SKM-1 treated with dmso at 0.1 percent for 144 hours (cell line): ENCODE measurements at regions not wholly inside any gene's neighbourhood (a gene's known extent, or its start where the extent isn't known, plus 50 kb on each side); places are given as distances from the start of the nearest gene placed in this dataset.
"Not testable (repeated sequence)": the region's sequence is repeated elsewhere in the genome, so short reads cannot be mapped to it uniquely, and the experiment has no call there.

Experiments used
- DNase-seq: peaks from one replicate; lab custom pipeline; 2025; ENCODE audit not compliant: unreplicated experiment; lab: John Stamatoyannopoulos, UW

DNA sequence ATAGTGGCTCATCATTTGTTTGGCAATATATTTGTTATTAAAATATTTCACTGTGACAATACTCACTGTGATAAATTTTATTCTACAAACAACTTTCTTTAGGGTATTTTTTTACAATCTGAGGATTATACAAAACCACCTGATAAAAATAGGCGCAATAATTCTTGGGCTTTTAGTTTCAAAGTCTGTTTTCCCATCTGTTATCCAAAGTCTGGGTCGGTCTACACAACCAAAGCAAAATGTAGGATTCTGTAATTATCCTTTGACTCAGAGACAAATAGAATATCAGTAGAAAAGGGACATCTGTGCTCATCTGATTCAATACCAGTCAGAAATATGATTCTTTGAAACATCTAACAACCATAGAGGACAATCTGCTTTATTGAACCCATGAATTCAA lies 271.8 kb upstream of the AMIGO2 start:
- DNase-seq: no peak

DNA sequence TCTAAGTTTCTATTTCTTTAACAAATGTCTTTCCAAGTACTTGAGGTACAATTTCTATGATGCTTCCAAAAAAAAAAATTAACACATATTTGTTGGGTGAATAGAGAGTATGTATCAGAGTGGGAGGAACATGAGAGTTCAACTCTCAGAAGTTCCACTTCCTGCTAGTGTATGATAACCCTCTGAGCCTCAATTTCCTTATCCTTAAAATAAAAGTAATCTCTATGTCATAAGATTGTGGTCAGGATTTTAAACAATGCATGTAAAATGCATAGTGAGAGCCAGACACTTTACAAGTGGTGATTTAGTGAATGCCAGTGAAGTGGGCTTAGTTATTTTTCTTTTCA lies 270.3 kb upstream of the AMIGO2 start:
- DNase-seq: no peak

DNA sequence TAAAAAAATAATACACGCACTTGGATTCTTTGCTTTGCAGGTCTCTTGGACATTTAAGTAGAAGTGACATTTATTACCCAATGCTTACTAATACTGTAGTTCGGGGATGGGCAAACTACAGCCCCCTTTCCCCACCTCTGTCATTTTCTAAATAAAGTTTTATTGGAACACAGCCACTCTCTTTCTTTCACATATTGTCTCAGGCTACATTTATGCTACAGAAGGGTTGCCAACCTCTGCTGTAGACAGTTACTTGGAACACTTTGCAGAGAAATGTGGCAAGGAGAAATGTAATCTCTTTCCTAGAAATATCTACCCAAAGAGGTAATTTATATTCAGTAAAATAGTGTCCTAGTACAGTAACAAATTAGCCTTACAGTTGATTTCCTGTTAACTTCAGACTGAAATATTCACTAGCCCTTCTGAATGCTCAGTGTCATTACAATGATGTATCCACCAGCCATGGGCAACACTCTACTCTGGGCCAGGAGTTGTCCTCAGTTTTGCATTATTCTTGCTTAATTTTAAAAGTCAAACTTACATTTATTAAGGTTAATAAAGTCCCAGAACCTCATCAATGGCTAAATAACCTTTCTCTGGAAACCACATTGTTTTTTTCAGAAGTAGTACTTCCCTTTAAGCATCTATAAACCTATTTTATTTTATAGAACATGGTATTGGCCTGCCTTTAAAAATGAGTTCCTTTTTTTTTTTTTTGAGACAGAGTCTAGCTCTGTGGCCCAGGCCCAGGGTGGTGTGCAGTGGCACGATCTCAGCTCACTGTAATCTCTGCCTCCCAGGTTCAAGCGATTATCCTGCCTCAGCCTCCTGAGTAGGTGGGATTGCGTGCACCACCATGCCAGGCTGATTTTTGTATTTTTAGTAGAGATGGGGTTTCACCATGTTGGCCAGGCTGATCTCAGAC lies 269.6 kb upstream of the AMIGO2 start:
- no peak for DNase-seq

DNA sequence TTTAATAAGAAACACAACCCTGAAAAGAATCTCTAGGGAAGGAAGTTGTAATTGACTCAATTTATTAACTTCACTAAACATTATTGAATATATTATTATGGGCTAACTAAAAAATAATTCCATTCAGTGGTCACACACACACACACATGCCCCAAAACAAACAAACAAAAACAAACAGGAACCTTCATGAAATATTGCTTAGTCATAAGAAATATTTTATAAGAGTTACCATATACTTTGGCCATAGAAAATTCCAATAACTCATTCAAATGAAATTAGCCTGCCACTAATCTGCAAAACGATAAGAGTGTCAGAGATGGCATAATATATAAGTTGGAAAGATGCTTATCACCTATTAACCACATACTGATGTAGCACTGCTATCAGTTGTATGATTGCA lies 268.4 kb upstream of the AMIGO2 start:
- no peak for DNase-seq

DNA sequence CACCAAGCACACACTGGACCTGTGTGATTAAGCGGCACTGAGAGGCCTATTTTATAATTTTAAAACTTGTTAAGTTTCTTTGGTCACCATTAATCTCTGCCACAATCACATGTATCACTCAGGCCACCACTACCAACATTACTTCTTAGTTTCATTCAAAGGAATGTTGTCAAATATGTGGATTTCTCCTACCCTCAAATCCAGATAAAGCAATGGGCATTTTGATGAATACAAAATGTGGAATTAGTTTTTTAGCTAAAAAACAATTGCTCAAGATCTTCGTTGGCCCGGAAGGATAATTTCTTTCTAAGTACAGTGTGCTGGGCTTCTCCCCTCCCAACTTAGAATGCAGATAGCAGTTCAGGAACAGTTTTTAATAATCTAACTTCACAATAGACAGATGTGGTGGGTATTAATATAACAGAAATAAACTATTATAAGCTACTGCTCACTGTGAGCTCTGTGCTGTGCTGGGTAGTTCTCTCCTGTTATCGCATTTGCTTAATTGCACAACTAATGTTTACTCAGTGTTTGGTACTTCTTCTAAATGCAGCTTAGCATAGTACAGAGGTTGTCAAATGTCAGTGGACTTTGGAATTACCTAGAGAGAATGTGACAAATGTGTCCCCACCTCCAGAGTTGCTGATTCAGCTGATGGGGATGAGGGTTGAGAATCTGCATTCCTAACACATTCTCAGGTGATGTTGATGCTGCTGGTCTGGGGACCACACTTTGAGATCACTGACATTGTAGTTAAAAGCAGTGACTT lies 266.7 kb upstream of the AMIGO2 start:
- DNase-seq: no peak

DNA sequence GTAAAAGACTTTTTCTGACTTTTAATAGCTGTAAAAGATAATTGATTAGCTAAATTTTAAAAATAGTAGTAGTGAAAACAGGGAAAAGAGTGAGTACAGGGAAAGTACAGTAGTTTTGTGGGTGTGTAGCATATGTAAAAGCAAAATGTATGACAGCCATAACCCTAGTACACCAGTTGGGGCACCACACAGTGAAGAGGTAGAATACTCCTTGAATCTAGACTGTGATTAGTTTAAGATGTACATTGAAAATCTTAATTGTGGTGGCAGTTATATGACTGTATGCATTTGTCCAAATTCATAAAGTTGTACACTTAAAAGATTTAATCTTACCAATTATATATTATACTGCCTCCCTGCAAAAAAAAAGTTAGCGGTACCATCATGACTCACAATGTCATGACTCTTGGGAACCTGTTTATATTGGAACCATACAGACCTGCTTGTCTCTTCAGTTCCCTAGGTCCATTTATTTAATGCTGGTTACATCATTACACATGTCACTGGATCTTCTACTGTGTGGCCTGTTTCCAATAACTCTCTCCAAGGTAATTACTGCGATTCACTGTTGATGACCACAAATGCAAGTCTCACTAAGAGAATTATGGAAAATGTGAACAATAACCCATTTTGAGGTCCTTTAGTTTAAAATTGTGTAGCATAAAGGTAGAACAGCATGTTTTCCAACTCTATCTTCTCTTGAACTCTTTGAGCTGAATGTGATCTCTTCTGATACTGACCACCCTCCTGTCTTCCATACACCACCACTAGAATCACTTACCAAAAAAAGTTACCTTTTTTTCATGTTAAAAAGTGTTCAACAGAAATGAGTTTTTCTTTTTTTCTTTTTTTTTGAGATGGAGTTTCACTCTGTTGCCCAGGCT lies 264.2 kb upstream of the AMIGO2 start:
- no peak for DNase-seq

DNA sequence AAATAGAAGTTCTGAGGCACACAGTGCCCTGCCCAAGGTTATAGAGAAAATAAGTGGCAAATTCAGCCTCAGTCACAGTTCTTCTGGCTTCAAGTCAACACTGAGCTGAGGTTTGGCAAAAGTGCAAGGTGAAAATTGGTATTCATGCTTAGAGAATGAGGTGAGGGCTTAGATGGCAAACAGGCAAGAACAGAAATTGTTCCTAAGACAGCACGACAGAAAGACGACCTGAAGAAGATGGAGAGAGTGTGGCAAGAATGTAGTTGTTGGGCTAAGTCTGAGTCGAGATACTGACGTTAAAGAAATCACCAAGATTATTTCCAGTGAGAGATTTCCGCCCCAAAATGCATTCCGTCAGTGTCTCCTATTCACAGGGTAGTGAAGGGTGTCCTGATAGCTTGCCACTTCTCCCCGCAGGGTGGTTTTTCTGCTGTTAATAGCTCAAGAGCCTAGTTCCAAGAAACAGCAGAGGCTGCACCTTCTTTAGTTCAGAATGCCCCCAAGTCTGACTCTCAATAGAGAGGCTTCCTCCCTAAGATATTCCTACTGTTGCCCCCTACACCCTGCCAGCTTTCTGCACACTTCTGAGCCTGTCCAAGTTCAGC lies 260.8 kb upstream of the AMIGO2 start:
- DNase-seq: no peak

DNA sequence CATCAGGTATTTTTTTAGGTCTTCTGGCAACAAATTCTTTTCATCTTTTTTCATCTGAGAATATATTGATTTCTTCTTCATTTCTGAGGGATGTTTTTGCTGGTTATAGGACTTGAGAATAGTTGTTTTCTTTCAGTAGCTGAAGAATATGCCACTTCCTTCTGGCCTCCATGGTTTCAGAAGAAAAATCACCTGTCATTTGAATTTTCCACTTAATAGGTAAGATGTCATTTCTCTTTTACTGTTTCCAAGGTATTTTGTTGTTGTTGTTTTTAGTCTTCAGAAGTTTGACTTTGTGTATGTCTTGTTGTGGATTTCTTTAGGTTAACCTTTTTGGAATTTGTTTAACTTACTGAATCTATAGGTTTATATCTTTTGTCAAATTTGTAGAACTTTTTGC lies 257.8 kb upstream of the AMIGO2 start:
- no peak for DNase-seq

DNA sequence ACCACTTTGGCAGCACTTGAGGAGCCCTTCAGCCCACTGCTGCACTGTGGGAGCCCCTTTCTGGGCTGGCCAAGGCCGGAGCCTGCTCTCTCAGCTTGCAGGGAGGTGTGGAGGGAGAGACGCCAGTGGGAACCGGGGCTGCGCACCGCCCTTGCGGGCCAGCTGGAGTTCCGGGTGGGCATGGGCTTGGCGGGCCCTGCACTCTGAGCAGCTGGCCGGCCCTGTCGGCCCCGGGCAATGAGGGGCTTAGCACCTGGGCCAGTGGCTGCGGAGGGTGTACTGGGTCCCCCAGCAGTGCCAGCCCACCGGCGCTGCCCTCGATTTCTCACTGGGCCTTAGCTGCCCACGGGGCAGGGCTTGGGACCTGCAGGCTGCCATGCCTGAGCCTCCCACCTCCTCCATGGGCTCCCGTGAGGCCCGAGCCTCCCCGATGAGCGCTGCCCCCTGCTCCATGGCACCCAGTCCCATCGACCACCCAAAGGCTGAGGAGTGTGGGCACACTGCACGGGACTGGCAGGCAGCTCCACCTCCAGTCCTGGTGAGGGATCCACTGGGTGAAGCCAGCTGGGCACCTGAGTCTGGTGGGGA lies 253.6 kb upstream of the AMIGO2 start:
- DNase-seq: not testable (repeated sequence)

DNA sequence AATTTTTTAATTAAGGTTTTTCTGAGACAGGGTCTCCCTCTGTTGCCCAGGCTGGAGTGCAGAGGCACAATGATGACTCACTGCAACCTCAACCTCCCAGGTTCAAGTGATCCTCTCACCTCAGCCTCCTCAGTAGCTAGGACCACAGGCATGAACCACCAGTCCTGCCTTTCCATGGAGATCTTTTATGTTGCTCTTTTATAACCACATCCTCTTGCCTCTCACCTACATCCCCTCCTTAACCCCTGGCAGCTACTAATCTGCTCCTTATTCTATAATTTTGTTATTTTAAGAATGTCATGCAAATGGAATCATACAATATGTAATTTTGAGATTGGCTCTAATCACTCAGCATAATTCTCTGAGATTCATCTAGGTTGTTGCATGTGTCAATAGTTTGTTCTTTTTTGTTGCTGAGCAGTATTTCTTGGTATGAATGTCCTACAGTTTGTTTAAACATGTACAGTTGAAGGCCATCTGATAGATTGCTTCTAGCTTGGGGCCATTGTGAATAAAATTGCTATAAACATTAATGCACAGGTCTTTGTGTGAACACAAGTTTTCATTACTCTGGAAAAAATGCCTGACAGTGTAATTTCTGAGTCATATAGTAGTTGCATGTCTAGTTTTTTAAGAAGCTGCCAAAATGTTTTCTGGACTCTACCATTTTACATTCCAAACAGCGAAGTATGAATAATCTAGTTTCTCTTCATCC lies 249.2 kb upstream of the AMIGO2 start:
- DNase-seq: no peak

DNA sequence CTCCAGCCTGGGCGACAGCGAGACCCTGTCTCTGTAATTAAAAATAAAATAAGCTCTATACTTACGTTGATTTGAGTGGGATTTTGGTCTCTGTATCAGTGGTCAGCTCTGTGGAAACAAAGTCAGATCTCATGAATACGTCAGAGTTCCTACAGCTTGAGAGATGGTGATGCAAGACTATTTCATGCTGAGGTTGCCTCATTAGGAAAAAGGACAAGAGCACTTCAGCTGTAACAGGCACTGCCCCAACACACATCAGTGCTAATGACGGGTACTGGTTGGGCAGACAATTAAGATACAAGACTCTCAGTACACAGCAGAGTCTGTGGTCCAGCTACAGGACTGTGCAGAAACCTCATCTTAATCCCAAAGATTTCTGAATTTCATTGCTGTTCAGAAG lies 246.4 kb upstream of the AMIGO2 start:
- DNase-seq: no peak

DNA sequence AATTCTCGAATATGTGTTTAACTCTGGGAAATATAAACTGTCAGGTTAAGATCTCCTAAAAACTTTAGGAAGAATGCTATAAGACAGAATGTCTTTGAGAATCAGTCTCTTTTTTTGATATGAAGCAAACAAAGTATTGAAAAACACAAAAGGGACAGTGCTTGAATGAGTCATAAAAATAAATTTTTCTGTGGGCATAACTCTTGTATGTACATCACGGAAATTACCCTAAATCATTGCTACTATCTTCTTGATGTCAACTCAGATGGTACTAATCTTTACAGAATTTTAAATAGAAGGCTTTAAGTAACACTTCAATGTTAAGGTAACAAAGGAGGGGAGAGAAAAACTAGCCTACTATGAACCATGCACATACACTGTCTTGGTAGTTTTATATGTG lies 244.0 kb upstream of the AMIGO2 start:
- DNase-seq: no peak

DNA sequence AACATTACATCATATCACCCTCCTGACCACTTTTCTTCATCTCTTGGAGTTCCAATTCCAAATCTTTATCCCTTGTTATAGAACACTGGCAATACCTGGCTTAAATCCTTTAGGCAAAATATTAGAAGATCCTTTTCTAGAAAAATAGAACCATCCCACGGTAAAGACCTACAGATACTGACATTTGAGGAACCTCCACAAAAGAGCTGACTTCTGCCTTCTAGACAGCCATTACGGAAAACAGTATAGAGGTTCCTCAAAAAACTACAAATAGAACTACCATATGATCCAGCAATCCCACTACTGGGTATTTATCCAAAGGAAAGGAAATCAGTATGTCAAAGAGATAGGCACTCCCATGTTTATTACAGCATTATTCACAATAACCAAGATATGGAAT lies 241.7 kb upstream of the AMIGO2 start:
- no peak for DNase-seq

DNA sequence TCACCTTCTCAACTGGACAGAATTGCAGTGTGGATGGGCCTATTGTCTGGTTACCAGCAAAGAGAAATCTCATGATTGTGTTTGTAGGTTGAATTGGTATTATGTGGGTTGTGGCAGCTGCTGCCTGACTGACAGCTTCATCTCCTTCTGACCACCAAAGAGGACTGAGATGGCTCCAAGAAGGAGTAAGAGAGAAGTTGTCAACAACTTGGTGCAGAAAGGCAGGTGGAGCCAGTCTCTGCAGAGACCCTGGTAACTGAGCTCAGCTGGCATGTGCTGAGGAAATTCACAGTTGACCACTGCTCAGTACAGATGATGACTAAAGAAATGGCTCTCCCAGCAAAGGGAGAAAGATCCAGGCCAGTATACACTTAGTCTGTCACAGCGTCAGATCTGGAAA lies 240.0 kb upstream of the AMIGO2 start:
- no peak for DNase-seq

DNA sequence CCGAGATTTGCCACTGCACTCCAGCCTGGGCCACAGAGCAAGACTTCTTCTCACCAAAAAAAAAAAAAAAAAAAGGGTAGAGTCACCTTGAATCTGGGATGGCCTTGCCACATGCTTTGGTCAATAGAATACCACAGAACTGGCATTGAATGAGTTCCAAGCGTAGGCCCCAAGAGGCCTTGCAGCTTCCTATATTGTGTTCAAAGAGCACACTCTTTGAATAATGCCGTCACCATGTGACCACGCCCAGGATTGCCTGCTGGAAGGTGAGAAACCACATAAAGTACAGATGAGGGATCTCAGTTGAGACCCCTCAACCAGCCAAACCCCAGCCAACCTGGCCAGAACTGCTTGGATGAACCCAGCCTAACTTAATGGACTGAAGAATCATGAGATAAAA lies 239.2 kb upstream of the AMIGO2 start:
- no peak for DNase-seq

DNA sequence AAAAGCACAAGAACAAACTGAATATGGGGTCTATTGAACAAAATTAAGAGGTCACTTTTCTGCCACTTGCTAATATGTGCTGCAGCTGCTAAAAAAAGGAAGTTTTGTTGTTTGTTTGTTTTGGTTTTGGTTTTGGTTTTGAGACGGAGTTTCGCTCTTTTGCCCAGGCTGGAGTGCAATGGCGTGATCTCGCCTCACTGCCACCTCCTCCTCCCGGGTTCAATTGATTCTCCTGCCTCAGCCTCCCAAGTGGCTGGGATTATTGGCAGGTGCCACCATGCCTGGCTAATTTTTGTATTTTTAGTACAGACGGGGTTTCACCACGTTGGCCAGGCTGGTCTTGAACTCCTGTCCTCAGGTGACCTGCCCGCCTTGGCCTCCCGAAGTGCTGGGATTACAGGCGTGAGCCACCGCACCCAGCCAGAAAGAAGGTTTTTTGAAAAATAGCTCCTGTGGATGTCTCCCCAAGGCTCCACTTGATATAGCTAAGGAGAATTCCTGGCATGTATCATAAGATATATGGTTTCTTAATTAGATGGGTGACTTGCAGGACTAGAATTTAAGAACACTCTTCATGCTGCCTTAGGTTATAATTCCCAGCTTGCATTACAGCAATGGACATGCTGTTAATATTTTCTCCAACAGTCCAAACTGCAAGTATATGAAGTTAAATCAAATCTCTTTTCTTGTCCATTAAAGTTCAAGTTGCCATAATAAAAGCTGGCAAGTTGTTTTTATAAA lies 237.6 kb upstream of the AMIGO2 start:
- no peak for DNase-seq

DNA sequence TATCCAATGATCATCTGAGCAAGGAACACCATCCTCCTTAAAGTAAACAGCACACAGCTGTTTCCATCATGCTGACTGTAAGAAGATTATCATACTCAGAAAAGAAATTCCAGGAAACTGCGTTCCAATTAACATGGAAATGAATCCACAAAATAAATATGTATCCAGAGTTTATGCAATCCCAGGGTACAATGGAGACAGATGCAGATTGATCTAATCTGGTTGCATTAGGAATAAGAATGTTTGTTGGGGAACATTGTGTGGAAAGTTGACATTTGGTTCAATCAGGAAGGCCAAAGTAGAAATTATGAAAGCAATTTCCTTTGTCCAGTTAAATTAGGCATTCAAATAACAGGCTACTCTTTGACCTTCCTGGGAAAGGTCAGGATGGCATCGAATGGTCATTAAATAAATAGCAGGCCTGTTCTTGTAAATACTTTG lies 236.9 kb upstream of the AMIGO2 start:
- DNase-seq: no peak

DNA sequence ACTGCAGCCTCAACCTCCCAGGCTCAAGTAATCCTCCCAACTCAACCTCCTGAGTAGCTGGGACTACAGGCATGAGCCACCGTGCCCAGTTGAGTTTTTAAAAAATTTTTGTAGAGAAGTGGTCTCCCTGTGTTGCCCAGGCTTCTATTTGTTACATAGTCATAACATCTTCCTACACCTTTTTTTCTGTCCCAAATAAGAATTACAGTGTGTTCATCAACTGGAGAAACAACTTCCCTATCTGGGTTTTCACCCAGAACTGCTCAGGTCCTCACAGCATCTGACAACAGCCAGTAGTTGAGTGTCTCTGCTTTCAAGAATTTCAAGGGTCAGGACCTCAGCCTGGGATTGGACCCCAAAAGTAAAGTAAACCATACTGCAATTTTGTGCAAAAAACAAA lies 235.2 kb upstream of the AMIGO2 start:
- no peak for DNase-seq

DNA sequence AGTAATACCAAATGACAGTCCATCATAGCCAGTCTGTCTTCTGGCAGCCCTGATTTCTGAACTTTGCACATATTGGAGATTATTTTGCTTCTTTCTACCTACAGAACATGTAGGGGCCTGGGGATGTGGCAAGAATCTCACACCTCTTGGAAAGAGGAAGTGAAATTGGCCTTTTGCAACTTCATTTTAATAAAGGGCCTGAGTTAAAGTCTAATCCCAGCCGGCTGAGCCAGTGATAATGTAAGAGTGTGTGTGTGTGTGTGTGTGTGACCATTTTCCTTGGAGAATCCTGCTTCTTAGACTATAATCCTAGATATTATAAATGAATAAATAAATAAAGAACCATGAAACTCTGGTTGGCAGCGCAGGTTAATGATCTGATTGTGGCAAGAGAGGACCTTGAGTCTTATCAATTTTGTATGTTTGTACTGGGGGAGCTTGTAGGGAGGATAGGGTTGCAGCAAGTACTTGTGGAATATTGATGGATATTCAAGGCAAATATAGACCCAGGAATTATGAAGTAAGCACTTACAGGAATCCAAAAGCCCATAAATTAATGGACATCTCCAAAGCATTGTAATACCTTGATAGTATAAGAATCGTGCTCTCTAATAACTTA lies 233.2 kb upstream of the AMIGO2 start:
- peak; percentile 27 for DNase-seq
